Hepatic stellate cell (primary cell): ENCODE measurements at regions not wholly inside any gene's neighbourhood (a gene's known extent, or its start where the extent isn't known, plus 50 kb on each side); places are given as distances from the start of the nearest gene placed in this dataset.

Experiments used
- DNase-seq: peaks from one replicate; pipeline ENCODE4 v3.0.0; 2011; ENCODE audit warnings: low spot score

DNA sequence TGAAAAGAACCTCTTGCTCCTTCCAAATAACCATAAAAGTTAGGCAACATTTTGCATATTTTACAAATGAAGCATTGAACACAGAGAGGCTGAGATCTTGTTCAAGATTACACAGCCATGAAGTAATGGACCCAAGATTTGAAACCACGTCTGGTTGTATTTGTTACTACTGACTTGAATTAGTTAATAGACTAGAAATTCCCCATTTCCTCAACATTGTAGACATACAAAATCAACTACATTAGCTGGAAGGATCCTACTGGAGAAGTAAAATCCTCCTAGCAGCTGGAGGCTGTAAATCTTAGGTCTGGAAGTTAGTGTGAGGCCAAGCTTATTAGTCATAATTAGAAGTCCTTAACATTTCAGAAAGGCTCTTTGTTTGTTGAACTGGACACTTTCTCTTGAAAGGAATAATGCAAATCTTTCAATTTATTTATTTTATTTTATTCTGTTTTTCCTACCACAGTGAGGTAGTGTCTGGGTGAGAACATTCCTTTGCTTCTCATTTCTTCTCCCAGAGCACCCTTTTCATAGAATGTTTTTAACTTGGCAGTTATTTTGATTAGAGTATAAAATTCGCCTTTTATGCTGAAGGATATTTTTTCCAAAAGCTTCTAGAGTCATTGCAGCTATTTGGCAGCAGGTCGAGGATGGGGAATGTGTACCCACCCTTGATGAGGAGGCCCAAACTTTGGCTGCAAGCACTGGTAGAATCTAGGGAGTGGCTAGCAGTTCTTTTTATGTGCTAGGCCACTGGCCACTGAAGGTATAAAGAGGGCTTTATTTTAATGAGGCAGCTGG is 62.0 kb upstream of the CLNK start:
- DNase-seq: no peak

- DNase-seq: no peak
These were observed 58.8 kb upstream of the CLNK start for GRCh38 chr4:10743357-10743756.

DNA sequence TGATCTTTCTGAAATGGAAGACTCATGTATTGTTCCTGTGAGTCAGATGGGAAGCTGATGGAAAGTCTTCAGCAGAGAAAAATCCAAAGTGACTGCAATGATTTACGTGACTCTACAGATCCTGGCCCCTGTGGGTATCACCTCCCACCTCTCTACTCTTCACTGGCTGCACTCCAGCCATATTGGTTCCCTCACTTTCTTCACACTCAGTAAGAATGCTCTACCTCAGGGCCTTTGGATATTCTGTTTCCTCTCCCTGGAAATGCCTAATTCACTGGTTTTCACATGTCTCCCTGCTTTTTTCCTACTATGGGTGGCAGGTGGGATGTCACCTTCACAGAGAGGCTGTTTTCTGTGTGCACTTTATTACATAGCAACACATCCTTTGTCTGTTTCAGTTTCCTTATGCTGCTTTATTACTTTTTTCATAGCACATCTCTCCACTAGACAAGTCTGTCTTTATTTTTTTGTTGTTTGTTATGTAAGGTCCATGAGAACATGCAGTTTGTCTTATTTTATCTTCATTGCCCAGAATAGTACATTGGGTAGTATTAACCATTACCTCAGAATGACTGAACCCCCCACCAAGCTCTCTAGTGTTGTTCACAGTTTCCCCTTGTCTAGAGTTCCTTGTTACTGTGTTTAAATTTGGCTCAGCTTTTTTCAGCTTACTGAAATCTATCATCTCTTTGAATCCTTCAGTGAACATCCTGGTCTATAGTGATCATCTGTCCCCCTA is 57.6 kb upstream of the CLNK start:
- DNase-seq: no peak

GRCh38 chr4:10740891-10741620 is 56.5 kb upstream of the CLNK start:
- no peak for DNase-seq

GRCh38 chr4:10740251-10740650 is 55.7 kb upstream of the CLNK start:
- no peak for DNase-seq

- no peak for DNase-seq
These were observed 54.4 kb upstream of the CLNK start for GRCh38 chr4:10738826-10739489.

- no peak for DNase-seq
These were observed 52.8 kb upstream of the CLNK start for GRCh38 chr4:10737337-10737736.

GRCh38 chr4:10736895-10737294 is 52.3 kb upstream of the CLNK start:
- DNase-seq: no peak

- DNase-seq: no peak
These were observed 51.7 kb upstream of the CLNK start for GRCh38 chr4:10736266-10736665.

- no peak for DNase-seq
These were observed 50.1 kb upstream of the CLNK start for GRCh38 chr4:10734697-10735096.
